ENCODE measurements at regions not wholly inside any gene's neighbourhood (a gene's known extent, or its start where the extent isn't known, plus 50 kb on each side); places are given as distances from the start of the nearest gene placed in this dataset.
A peak's percentile ranks its signal among the peaks of the same experiment; 100 is the strongest.
"Not testable (repeated sequence)": the region's sequence is repeated elsewhere in the genome, so short reads cannot be mapped to it uniquely, and the experiment has no call there.

GRCh38 chr16:65828296-65828695, 538.2 kb upstream of the CDH5 start:
- no peak for DNase-seq

GRCh38 chr16:65827231-65827630, 539.3 kb upstream of the CDH5 start:
- no peak for DNase-seq

GRCh38 chr16:65825191-65825856, 541.2 kb upstream of the CDH5 start:
- DNase-seq = no peak

DNA sequence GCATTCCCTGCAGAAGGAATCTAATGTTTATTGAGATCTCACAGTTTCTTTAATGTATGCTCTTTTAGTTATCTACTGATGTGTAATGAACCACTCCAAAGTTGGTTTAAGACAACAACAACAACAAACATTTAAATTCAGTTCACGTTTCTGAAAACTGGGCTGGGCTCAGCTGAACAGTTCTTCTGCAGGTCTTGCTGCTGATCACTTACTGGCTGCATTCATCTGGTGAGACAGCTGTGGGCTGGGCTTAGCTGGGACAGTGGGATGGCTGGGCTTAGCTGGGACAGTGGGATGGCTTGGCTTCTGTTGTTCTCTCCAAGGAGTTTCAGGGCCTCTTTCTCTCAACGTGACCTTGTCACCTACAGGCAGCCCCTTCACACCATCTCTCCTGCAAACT, 544.3 kb upstream of the CDH5 start:
- DNase-seq = no peak

- no peak for DNase-seq
These were observed 547.2 kb upstream of the CDH5 start for GRCh38 chr16:65819136-65819898.

- no peak for DNase-seq
These were observed 548.7 kb upstream of the CDH5 start for GRCh38 chr16:65817799-65818198.

- no peak for DNase-seq
These were observed 549.4 kb upstream of the CDH5 start for GRCh38 chr16:65817066-65817465.

DNA sequence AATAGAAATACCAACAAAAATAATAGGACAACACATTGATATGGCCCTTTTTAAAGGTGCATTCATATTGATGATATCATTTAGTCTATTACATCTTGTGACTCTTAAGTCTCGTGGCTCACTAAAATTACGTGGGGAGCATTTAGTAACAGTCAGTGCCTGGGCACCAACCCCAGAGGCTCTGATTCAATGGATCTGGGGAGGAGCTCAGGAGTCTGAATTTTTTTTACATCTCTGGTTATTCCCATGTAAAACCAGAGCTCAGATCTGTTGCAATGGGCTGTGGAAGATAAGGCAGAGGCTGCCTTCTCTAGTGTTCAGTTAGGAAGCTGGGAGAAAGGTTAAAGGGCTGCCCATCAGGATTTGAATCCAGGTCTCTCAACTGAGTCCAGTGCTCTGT, 549.9 kb upstream of the CDH5 start:
- DNase-seq = no peak

- DNase-seq = no peak
These were observed 550.8 kb upstream of the CDH5 start for GRCh38 chr16:65815707-65816106.

DNA sequence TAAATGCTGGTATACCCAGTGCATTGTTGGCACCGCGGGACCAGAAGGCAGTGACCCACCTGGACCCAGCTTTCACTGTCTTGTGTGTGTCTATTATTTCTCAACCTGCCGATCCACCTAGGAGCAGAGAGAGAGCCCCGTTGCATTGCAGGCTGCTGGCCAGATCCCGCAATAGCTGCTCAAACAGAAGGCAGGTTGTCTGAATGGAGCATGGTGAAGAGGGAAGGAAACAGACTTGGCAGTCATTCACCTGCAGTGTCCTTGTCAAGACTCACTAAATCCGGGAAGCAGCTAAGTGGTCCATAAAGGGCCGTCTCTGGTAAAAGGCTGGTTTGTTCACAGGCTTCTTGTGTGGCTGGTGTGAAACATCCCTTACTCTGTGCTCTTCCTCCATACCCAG, 552.6 kb upstream of the CDH5 start:
- peak; percentile 37 for DNase-seq

DNA sequence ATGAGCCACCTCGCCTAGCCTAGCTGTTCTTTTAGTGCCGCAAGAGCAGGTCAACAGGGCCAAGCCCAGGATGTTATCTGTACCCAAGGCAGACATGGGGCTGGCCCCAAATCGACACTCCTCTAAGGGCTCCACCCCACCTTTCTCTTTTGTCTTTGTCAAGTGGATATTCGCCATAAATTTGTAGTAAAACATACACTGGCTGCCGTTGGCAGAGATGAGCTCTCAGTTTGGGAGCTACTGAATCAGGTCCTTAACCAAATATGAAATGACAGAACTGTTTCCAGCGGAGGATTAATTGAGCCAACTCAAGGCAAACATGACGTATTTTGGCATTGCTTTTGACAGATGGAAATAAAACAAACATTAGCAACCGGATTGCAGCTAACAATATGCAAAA, 556.9 kb upstream of the CDH5 start:
- DNase-seq = peak; percentile 9

GRCh38 chr16:65808790-65809189, 557.7 kb upstream of the CDH5 start:
- no peak for DNase-seq

GRCh38 chr16:65807858-65808257, 558.6 kb upstream of the CDH5 start:
- DNase-seq = no peak

GRCh38 chr16:65805704-65806103, 560.8 kb upstream of the CDH5 start:
- not testable (repeated sequence) for DNase-seq

DNA sequence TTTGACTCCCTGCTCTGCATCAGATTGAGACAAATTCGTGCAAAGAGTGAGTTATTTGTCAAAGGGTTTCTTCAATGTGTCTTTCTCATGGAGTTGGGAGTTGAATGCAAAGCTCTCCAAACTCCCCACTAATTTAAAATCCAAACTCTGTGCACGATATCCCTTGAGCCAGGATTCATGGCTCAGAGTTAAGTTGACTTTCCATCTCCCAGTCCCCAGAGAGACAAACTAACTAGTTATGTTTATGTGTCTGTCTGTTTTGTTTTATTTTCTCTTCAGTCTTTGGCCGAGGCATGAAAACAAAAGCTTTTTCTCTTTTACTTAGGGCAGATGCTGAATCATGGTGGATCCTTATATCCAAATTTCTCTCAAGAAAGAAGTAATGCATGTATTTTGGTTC, 570.0 kb upstream of the CDH5 start:
- DNase-seq = no peak

GRCh38 chr16:65794973-65795372, 571.5 kb upstream of the CDH5 start:
- no peak for DNase-seq

DNA sequence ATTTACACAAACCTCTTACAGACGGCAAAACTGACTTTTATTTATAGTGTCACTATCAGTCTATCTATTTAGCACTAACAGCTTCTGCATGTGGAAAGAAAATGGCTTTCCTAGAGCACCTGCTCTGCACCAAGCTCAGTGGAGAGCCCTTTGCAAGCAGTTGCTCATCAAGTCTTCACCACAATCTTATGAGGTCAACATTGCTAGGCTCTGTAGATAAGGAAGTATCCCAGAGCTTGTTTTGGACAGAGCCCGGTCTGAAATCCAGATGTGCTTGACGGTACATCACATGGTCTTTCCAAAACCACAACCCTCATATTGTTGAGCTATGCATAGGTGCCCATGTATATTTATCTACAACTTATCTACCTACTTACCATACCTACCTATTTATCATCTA, 572.7 kb upstream of the CDH5 start:
- no peak for DNase-seq

DNA sequence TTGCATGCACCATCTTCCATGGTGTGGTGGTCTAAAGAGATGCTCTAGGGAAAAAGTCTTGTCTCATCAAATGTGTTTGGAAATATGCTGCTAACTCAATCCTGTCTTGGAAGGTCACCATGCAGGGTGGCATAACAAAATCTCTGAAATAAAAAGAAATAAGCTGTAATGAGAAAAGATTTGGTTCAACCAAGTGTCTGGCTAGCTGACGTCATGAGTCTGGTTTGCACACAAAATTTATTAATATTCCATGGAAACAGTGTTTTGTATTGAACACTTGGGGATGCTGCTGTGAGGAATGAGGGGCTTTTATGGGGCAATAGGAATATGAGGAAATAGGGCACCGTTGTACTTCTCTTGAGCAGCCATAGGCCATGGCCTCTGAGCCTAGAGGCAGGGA, 575.7 kb upstream of the CDH5 start:
- no peak for DNase-seq

DNA sequence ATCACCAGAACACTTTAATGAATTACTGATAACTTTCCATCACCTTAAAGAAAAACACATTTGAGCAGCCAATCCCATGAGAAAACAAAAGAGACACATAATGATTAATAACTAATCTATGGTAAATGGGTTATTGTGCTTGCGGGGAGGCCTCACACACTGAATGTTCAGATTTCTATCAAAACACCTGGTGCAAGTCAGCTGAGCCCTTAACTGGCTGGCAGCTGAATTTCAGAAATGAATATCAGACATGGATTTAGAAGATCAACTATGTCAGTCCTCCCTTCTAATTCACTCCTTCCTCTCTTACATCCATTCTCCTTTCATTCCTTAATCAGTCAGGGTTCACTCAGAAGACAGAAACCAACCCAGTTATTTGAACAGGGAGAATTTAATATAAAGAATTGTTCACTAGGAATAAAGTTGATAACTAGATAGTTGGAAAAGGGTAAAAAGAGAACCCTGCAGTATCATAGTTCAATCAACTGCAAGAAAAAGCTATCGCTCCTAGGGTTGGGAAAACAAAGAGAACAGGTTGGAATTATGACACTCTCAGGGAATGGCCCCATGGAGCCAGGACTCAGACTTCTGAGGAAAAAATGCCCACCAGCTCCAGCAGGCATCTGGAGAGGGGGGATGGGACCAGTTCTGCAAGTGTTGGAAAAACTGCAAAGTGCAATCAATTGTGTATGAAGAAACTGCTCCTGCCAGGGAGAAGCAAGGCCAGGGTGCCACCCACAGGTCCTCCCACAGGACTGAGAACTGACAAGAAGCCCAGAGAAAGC, 577.1 kb upstream of the CDH5 start:
- DNase-seq = no peak

GRCh38 chr16:65788434-65789140, 577.9 kb upstream of the CDH5 start:
- no peak for DNase-seq

- DNase-seq = no peak
These were observed 578.6 kb upstream of the CDH5 start for GRCh38 chr16:65787921-65788320.

DNA sequence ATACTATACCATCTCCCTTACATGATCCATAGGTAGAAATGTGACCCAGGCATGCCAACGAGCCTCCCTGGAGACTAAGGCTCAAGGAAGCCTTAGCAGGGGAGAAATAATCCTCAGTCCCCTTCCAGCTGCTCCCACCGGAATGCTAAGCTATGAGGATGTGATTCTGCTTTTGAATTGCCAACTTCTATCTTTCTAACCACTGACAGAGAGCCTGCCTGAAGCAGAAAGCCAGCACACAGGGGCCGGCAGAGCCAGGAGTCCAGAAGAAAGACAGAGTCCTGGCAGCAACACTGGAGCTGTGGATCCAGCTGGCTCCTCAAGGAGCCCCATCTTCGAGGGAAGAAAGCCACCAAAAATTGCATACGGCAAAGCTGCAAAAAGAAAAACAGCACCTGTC, 579.6 kb upstream of the CDH5 start:
- no peak for DNase-seq

Measured in NCI-H1092 treated with DMSO at 0.1 percent for 48 hours (cell line).